ENCODE measurements at regions not wholly inside any gene's neighbourhood (a gene's known extent, or its start where the extent isn't known, plus 50 kb on each side); places are given as distances from the start of the nearest gene placed in this dataset.

- H3K4me3 ChIP-seq = no peak overlapping the region
- H3K4me1 ChIP-seq = no peaks in the 10 kb centered on the region
- H3K27me3 ChIP-seq = peaks cover 0 to 4% (median 0%) of the 10 kb centered on the region in 3 donors
- WGBS, 5 donors = 27 to 63% (median 55%) methylated on average over 1 of the region's 1 CpG
- H3K9me3 ChIP-seq = peaks cover 0 to 13% (median 11%) of the 10 kb centered on the region in 4 donors
- no peak overlapping the region for H3K27ac ChIP-seq
- no peak for DNase-seq
- TF ChIP-seq POLR2AphosphoS5 (IDR thresholded peaks at IDR 0.05) (no peak), EP300 (IDR thresholded peaks at IDR 0.05) (no peak), POLR2A (IDR thresholded peaks at IDR 0.05) (no peak), CTCF (IDR thresholded peaks at IDR 0.05) (no peak)
- intact Hi-C loops (cut with DNase I; ENCODE audit: low total_unique reads) = no loop called here
- no peaks in the 10 kb centered on the region for H3K36me3 ChIP-seq
Measured at GRCh38 chr10:47235484-47235883, 64.5 kb upstream of the GDF10 start.

GRCh38 chr10:47237316-47238260, 62.4 kb upstream of the GDF10 start:
- Histone ChIP-seq H3K4me3 (no peak overlapping the region), H3K36me3 (no peaks in the 10 kb centered on the region), H3K27ac (no peak overlapping the region), H3K27me3 (peaks cover 0 to 4% (median 0%) of the 10 kb centered on the region in 3 donors), H3K4me1 (no peaks in the 10 kb centered on the region), H3K9me3 (peaks cover 0 to 13% (median 11%) of the 10 kb centered on the region in 4 donors)
- no peak for DNase-seq
- intact Hi-C loops (cut with DNase I; ENCODE audit: low total_unique reads) = no loop called here
- TF ChIP-seq EP300 (IDR thresholded peaks at IDR 0.05) (no peak), POLR2A (IDR thresholded peaks at IDR 0.05) (no peak), POLR2AphosphoS5 (IDR thresholded peaks at IDR 0.05) (no peak), CTCF (IDR thresholded peaks at IDR 0.05) (no peak)
- 59 to 85% (median 76%) methylated on average over 9 to 10 of the region's 10 CpGs for WGBS, 5 donors

- 80 to 88% (median 85%) methylated on average over 6 to 7 of the region's 7 CpGs for WGBS, 5 donors
- intact Hi-C loops (cut with DNase I; ENCODE audit: low total_unique reads) = no loop called here
- TF ChIP-seq EP300 (IDR thresholded peaks at IDR 0.05) = no peak
- TF ChIP-seq POLR2A (IDR thresholded peaks at IDR 0.05) = no peak
- no peak for TF ChIP-seq POLR2AphosphoS5 (IDR thresholded peaks at IDR 0.05)
- TF ChIP-seq CTCF (IDR thresholded peaks at IDR 0.05) = no peak
- H3K27ac ChIP-seq = no peak overlapping the region
- H3K36me3 ChIP-seq = no peaks in the 10 kb centered on the region
- H3K27me3 ChIP-seq = peaks cover 0 to 4% (median 0%) of the 10 kb centered on the region in 3 donors
- no peak overlapping the region for H3K4me3 ChIP-seq
- no peaks in the 10 kb centered on the region for H3K4me1 ChIP-seq
- peaks cover 0 to 13% (median 11%) of the 10 kb centered on the region in 4 donors for H3K9me3 ChIP-seq
- DNase-seq = no peak
Measured at GRCh38 chr10:47238331-47239095, 61.5 kb upstream of the GDF10 start.

- WGBS, 5 donors = 61 to 82% (median 71%) methylated on average over 3 of the region's 3 CpGs
Measured at GRCh38 chr10:47239211-47239610, 60.8 kb upstream of the GDF10 start.

More at GRCh38 chr10:47239211-47239610, 60.8 kb upstream of the GDF10 start:
- H3K4me1 ChIP-seq = no peaks in the 10 kb centered on the region
- H3K36me3 ChIP-seq = no peaks in the 10 kb centered on the region
- H3K27ac ChIP-seq = no peak overlapping the region
- intact Hi-C loops (cut with DNase I; ENCODE audit: low total_unique reads) = no loop called here
- peaks cover 0 to 4% (median 0%) of the 10 kb centered on the region in 3 donors for H3K27me3 ChIP-seq
- TF ChIP-seq POLR2A (IDR thresholded peaks at IDR 0.05) = no peak
- TF ChIP-seq CTCF (IDR thresholded peaks at IDR 0.05) = no peak
- no peak for TF ChIP-seq EP300 (IDR thresholded peaks at IDR 0.05)
- TF ChIP-seq POLR2AphosphoS5 (IDR thresholded peaks at IDR 0.05) = no peak
- no peak overlapping the region for H3K4me3 ChIP-seq
- peak in 1 of 2 donors; percentile 7 for DNase-seq
- peaks cover 0 to 13% (median 11%) of the 10 kb centered on the region in 4 donors for H3K9me3 ChIP-seq
